Cardiac muscle cell (in vitro differentiated cells and primary cell): ENCODE measurements at regions not wholly inside any gene's neighbourhood (a gene's known extent, or its start where the extent isn't known, plus 50 kb on each side); places are given as distances from the start of the nearest gene placed in this dataset.
A peak's percentile ranks its signal among the peaks of the same experiment; 100 is the strongest.

Source experiments
- DNase-seq, 2 donors: peaks; one replicate each; pipeline versions ENCODE4 v3.0.0 to v3.0.0-alpha.2; 2010 to 2017; ENCODE audit warnings: low read depth in 1 of 2, low spot score in 1 of 2
- H3K27ac ChIP-seq: fragments of 200-600 bp; sonication (generic); 2 replicates; pipeline ENCODE4 v1.5.1; 2016
- H3K27me3 ChIP-seq: fragments of 200-600 bp; sonication (generic); 2 replicates; pipeline ENCODE4 v1.6.0; 2016; ENCODE audit warnings: control low read depth
- H3K36me3 ChIP-seq: fragments of 200-600 bp; sonication (generic); 2 replicates; pipeline ENCODE4 v1.5.1; 2016; ENCODE audit warnings: control low read depth
- H3K4me1 ChIP-seq: fragments of 200-600 bp; sonication (generic); 2 replicates; pipeline ENCODE4 v1.8.1; 2017; ENCODE audit warnings: low read depth, mild to moderate bottlenecking, mixed run types
- H3K4me3 ChIP-seq: fragments of 200-600 bp; sonication (generic); 2 replicates; pipeline ENCODE4 v1.5.1; 2016; ENCODE audit warnings: mild to moderate bottlenecking
- H3K9me3 ChIP-seq: fragments of 200-600 bp; sonication (generic); 2 replicates; pipeline ENCODE4 v1.5.1; 2017; ENCODE audit warnings: low read depth, mild to moderate bottlenecking, control low read depth
- TF ChIP-seq, protein P1 (sequence below): IDR thresholded peaks from 2 replicates; pipeline ENCODE4 v1.5.1; 2012; ENCODE audit warnings: low read depth, mild to moderate bottlenecking, low read length

DNA sequence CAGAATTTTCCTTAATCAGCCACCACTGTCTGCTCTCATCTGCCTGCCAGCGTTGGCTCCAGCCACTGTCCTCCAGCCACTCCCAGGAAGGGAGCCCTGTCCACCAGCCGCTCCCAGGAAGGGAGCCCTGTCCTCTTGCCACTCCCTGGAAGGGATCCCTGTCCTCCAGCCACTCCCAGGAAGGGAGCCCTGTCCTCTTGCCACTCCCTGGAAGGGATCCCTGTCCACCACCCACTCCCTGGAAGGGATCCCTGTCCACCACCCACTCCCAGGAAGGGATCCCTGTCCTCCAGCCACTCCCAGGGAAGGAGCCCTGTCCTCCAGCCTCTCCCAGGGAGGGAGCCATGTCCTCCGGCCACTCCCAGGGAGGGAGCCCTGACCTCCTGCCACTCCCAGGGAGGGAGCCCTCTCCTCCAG, 726.5 kb downstream of the PTPRU start:
- no peaks in the 10 kb centered on the region for H3K9me3 ChIP-seq
- peaks cover 3% of the 10 kb centered on the region for H3K4me1 ChIP-seq
- no peak overlapping the region for H3K4me3 ChIP-seq
- TF ChIP-seq, protein P1, sequence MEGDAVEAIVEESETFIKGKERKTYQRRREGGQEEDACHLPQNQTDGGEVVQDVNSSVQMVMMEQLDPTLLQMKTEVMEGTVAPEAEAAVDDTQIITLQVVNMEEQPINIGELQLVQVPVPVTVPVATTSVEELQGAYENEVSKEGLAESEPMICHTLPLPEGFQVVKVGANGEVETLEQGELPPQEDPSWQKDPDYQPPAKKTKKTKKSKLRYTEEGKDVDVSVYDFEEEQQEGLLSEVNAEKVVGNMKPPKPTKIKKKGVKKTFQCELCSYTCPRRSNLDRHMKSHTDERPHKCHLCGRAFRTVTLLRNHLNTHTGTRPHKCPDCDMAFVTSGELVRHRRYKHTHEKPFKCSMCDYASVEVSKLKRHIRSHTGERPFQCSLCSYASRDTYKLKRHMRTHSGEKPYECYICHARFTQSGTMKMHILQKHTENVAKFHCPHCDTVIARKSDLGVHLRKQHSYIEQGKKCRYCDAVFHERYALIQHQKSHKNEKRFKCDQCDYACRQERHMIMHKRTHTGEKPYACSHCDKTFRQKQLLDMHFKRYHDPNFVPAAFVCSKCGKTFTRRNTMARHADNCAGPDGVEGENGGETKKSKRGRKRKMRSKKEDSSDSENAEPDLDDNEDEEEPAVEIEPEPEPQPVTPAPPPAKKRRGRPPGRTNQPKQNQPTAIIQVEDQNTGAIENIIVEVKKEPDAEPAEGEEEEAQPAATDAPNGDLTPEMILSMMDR = no peak
- no peak overlapping the region for H3K27ac ChIP-seq
- H3K36me3 ChIP-seq = no peaks in the 10 kb centered on the region
- H3K27me3 ChIP-seq = no peaks in the 10 kb centered on the region
- no peak for DNase-seq

DNA sequence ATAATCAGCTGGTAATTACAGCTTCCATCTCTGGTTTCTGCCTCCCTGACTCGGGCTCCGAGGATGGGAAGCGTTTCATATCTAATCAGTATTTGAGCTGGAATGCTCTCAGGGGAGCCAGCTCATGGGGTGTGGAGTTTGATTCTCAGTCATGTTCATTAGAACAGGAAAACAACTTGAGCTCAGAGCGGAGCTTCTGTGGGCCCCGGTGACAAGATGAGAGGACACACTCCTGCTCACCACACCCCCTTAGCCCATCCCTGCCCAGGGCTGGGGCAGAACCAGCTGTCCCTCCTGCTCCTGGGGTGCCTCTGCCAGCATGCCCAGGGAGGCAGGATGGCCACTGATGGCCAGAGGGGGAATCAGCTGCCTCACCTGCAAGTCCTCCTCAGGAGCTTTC, 726.0 kb downstream of the PTPRU start:
- TF ChIP-seq, protein P1 = no peak
- no peak overlapping the region for H3K27ac ChIP-seq
- H3K36me3 ChIP-seq = no peaks in the 10 kb centered on the region
- no peaks in the 10 kb centered on the region for H3K9me3 ChIP-seq
- no peaks in the 10 kb centered on the region for H3K27me3 ChIP-seq
- DNase-seq = no peak
- H3K4me3 ChIP-seq = no peak overlapping the region
- H3K4me1 ChIP-seq = peaks cover 3% of the 10 kb centered on the region

DNA sequence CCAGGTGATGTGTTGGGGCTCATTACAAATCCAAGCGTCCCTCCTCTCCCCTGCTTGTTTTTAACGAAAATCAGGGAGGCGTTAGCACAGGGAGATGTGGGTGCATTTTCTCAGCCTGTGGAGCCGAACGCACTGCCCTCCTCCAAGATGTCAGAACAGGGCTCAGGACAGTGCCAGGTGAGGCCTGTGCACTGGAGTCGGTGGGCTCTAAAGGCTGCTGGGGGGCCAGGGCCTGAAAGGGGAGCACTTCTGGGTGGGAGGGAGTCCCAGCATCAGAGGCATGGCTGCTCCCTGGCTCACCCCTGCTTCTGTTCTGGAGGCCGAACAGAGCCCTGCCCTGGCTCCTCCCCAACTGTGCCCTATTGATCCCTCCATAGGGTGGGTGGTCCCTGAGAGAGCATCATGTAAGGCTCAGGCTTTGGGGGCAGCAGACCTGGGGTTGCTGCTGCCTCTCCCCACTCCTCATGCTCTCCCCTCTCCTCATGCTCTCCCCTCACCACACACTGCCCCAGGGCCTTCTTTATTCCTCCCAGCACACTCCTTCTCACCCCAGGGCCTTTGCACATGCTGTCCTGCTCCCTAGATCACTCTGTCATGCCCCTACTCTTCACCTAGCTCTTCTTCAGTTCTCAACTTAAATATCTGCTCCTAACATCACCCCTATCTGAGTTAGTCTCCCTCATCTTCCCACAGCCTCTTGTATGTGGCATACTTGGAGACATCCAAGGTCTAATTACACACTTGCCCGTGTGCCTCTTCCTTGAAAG, 725.2 kb downstream of the PTPRU start:
- H3K4me3 ChIP-seq = no peak overlapping the region
- DNase-seq = no peak
- no peaks in the 10 kb centered on the region for H3K27me3 ChIP-seq
- H3K4me1 ChIP-seq = peaks cover 3% of the 10 kb centered on the region
- no peaks in the 10 kb centered on the region for H3K36me3 ChIP-seq
- H3K27ac ChIP-seq = no peak overlapping the region
- no peaks in the 10 kb centered on the region for H3K9me3 ChIP-seq
- TF ChIP-seq, protein P1 = no peak

DNA sequence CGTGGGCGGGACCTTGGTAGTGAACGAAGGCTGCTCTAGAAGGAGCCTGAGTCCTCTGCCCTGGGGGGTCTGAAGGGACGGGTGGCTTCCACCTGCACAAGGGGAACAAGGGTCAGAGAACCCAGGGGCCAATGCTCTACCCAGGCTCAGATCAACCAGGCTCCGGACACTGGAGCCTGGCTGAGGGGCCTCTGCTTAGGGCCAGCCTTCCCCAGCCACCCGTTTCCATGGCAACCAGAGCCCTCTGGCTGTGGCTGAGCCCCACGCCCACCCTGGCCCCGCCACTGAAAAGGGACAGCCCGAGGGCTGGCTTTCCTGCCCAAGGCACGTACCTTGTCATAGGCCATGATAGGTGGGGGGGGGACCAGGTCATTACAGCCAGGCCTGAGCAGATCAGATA, 724.6 kb downstream of the PTPRU start:
- Histone ChIP-seq H3K4me1 (peaks cover 3% of the 10 kb centered on the region), H3K4me3 (no peak overlapping the region), H3K9me3 (no peaks in the 10 kb centered on the region), H3K27ac (no peak overlapping the region), H3K36me3 (no peaks in the 10 kb centered on the region), H3K27me3 (no peaks in the 10 kb centered on the region)
- DNase-seq = peak in 1 of 2 donors; percentile 5
- TF ChIP-seq, protein P1 = no peak

DNA sequence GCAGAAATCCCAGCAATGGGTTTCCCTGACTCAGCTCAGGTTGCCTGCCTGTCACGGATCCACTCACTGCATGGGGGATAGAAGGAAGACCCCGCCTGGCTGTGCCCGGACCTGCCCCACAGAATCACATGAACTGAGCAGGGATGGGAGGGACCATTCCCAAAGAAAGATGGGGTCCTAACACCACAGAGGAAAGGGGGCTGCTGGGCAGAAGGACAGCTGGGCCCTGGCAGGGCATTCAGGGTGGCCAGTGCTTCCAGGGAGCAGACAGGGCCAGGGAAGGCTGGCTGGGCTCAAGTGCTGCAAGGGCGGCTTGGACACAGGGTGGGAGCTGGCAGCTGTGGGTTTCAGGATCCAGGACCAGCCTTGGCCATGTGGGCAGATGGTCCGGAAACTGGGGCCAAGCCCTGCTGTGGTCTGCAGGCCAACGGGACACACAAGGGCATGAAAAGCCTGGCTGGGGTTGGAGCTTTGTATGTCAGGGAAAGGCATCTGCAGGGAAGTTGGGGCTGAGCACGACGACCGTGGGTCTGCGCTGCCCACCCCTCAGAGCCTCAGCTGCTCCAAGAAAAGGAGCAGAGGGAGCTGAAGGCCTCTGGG, 723.9 kb downstream of the PTPRU start:
- Histone ChIP-seq H3K4me3 (no peak overlapping the region), H3K36me3 (no peaks in the 10 kb centered on the region), H3K27ac (no peak overlapping the region), H3K9me3 (no peaks in the 10 kb centered on the region), H3K27me3 (no peaks in the 10 kb centered on the region), H3K4me1 (peaks cover 3% of the 10 kb centered on the region)
- DNase-seq = no peak
- TF ChIP-seq, protein P1 = no peak
